ENCODE measurements at regions not wholly inside any gene's neighbourhood (a gene's known extent, or its start where the extent isn't known, plus 50 kb on each side); places are given as distances from the start of the nearest gene placed in this dataset.

DNA sequence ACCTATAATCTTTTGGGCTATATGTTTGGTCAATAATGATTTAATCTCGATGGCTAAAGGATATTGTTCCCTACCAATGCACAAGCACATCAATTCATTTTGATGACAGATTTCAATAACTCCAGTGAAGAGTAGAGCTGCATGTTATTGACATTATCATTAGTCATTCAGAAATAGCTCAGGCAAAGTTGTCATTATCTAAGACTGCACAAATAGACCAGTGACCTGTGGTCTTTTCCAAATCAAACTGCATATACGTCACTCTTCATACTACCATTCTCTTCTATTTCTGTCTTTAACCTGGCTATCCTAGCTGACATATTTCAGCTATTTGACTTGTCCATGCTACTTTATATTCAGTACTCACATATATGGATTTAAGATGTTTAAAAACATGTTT, 1050.8 kb downstream of the C4orf33 start:
- Histone ChIP-seq H3K4me1 (ENCODE audit: insufficient read depth, low read length) (no peaks in the 10 kb centered on the region), H3K27ac (ENCODE audit: low read depth in 1 of 2, low read length in 2 of 2) (no peak overlapping the region), H3K4me3 (ENCODE audit: low read length) (no peak overlapping the region), H3K27me3 (ENCODE audit: control insufficient read depth in 1 of 2, insufficient read depth in 2 of 2, low read length in 2 of 2) (no peaks in the 10 kb centered on the region), H3K36me3 (ENCODE audit: insufficient read depth, low read length) (no peaks in the 10 kb centered on the region), H3K9me3 (ENCODE audit: control insufficient read depth in 1 of 2, insufficient read depth in 1 of 2, low read length in 2 of 2) (no peaks in the 10 kb centered on the region)
- Mint-ChIP-seq H3K4me1 (ENCODE audit: low read depth) (no peaks in the 10 kb centered on the region), H3K36me3 (ENCODE audit: low read depth) (no peaks in the 10 kb centered on the region), H3K9me3 (peaks cover 14% of the 10 kb centered on the region), H3K27me3 (no peaks in the 10 kb centered on the region), H3K27ac (no peak overlapping the region), H3K4me3 (no peak overlapping the region)
- TF ChIP-seq, protein P1, sequence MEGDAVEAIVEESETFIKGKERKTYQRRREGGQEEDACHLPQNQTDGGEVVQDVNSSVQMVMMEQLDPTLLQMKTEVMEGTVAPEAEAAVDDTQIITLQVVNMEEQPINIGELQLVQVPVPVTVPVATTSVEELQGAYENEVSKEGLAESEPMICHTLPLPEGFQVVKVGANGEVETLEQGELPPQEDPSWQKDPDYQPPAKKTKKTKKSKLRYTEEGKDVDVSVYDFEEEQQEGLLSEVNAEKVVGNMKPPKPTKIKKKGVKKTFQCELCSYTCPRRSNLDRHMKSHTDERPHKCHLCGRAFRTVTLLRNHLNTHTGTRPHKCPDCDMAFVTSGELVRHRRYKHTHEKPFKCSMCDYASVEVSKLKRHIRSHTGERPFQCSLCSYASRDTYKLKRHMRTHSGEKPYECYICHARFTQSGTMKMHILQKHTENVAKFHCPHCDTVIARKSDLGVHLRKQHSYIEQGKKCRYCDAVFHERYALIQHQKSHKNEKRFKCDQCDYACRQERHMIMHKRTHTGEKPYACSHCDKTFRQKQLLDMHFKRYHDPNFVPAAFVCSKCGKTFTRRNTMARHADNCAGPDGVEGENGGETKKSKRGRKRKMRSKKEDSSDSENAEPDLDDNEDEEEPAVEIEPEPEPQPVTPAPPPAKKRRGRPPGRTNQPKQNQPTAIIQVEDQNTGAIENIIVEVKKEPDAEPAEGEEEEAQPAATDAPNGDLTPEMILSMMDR (IDR thresholded peaks at IDR 0.05) = no peak
- DNase-seq (no peak), ATAC-seq (ENCODE audit: poor library complexity) (no peak)
- CTCF ChIA-PET = no interaction called here
- POLR2A ChIA-PET = no interaction called here
- intact Hi-C loops (cut with DNase I, micrococcal nuclease) = no loop called here

DNA sequence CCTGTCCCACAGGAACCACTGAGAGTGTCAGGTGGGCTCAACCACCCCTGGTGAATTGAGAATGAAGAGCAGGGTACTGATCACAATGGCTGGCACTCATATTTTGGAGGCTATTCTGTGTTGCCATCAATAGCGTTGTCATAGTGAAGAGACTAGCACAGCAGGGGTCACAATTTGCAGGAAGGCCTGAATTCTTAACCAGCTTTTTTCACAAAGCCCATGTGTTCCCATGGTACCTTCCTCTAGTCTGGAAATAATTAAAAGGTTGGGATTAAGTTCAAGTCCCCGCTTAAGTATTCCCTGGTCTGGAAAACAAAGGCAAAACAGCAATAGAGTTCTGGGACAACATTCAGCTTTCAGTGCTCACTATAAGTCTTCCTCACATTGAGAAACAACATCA, 1051.7 kb downstream of the C4orf33 start:
- ChIA-PET CTCF (no interaction called here), POLR2A (no interaction called here)
- Histone ChIP-seq H3K36me3 (ENCODE audit: insufficient read depth, low read length) (no peaks in the 10 kb centered on the region), H3K4me1 (ENCODE audit: insufficient read depth, low read length) (no peaks in the 10 kb centered on the region), H3K27ac (ENCODE audit: low read depth in 1 of 2, low read length in 2 of 2) (no peak overlapping the region), H3K4me3 (ENCODE audit: low read length) (no peak overlapping the region), H3K27me3 (ENCODE audit: control insufficient read depth in 1 of 2, insufficient read depth in 2 of 2, low read length in 2 of 2) (no peaks in the 10 kb centered on the region), H3K9me3 (ENCODE audit: control insufficient read depth in 1 of 2, insufficient read depth in 1 of 2, low read length in 2 of 2) (no peaks in the 10 kb centered on the region)
- ATAC-seq (ENCODE audit: poor library complexity) (no peak), DNase-seq (no peak)
- no peak overlapping the region for H3K27ac Mint-ChIP-seq
- intact Hi-C loops (cut with DNase I, micrococcal nuclease) = no loop called here
- H3K27me3 Mint-ChIP-seq = no peaks in the 10 kb centered on the region
- no peaks in the 10 kb centered on the region for H3K4me1 Mint-ChIP-seq (ENCODE audit: low read depth)
- TF ChIP-seq, protein P1 (IDR thresholded peaks at IDR 0.05) = no peak
- H3K36me3 Mint-ChIP-seq (ENCODE audit: low read depth) = no peaks in the 10 kb centered on the region
- H3K9me3 Mint-ChIP-seq = peaks cover 14% of the 10 kb centered on the region
- H3K4me3 Mint-ChIP-seq = no peak overlapping the region

DNA sequence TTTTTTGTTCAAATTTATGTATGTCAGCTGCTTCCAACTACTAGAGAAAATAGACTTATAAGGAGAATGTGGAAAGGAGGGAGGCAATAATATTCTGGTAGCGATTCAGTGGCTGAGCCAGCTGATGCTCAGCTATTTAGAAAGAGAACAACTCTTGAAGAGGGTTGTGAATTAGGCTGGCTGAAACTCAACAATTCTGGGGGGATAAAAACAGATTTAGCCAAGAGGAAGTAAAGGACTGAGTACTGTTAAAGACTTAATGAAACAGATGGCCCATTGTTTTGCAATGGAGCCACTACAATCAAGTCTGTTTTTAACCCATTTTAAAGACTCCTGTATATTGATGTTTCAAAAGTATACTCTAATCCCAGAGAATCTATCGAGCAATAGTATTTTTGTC, 1058.9 kb downstream of the C4orf33 start:
- intact Hi-C loops (cut with DNase I, micrococcal nuclease) = no loop called here
- peaks cover 11% of the 10 kb centered on the region for H3K9me3 Mint-ChIP-seq
- POLR2A ChIA-PET = no interaction called here
- TF ChIP-seq, protein P1 (IDR thresholded peaks at IDR 0.05) = no peak
- H3K36me3 ChIP-seq (ENCODE audit: insufficient read depth, low read length) = no peaks in the 10 kb centered on the region
- no peak overlapping the region for H3K4me3 ChIP-seq (ENCODE audit: low read length)
- no peaks in the 10 kb centered on the region for H3K27me3 ChIP-seq (ENCODE audit: control insufficient read depth in 1 of 2, insufficient read depth in 2 of 2, low read length in 2 of 2)
- H3K36me3 Mint-ChIP-seq (ENCODE audit: low read depth) = no peaks in the 10 kb centered on the region
- H3K4me3 Mint-ChIP-seq = no peak overlapping the region
- H3K27ac Mint-ChIP-seq = no peak overlapping the region
- H3K4me1 ChIP-seq (ENCODE audit: insufficient read depth, low read length) = no peaks in the 10 kb centered on the region
- no peaks in the 10 kb centered on the region for H3K27me3 Mint-ChIP-seq
- H3K9me3 ChIP-seq (ENCODE audit: control insufficient read depth in 1 of 2, insufficient read depth in 1 of 2, low read length in 2 of 2) = no peaks in the 10 kb centered on the region
- CTCF ChIA-PET = interaction anchor here (0.7 kb wide), 1 partner anchor 235 kb away, joined by 3 read pairs; no protein-coding TSS in a partner anchor
- ATAC-seq (ENCODE audit: poor library complexity) (no peak), DNase-seq (no peak)
- no peaks in the 10 kb centered on the region for H3K4me1 Mint-ChIP-seq (ENCODE audit: low read depth)
- H3K27ac ChIP-seq (ENCODE audit: low read depth in 1 of 2, low read length in 2 of 2) = no peak overlapping the region

Measured in CD4-positive, alpha-beta T cell (primary cell).